ENCODE measurements at regions not wholly inside any gene's neighbourhood (a gene's known extent, or its start where the extent isn't known, plus 50 kb on each side); places are given as distances from the start of the nearest gene placed in this dataset.

GRCh38 chr18:64333584-64333983 lies 184.7 kb upstream of the LINC00305 start:
- no peaks in the 10 kb centered on the region for H3K4me1 ChIP-seq (ENCODE audit: insufficient read depth, low read length)
- no peaks in the 10 kb centered on the region for H3K79me2 ChIP-seq (ENCODE audit: insufficient read depth, low read length)
- DNase-seq: no peak
- H4K20me1 ChIP-seq (ENCODE audit: insufficient read depth, low read length): no peaks in the 10 kb centered on the region
- no peaks in the 10 kb centered on the region for H3K9me3 ChIP-seq (ENCODE audit: insufficient read depth, low read length, severe bottlenecking)
- no peaks in the 10 kb centered on the region for H3K36me3 ChIP-seq (ENCODE audit: insufficient read depth, low read length)
- no peak for ATAC-seq (ENCODE audit: insufficient read depth, low read depth)
- no peak overlapping the region for H3K27ac ChIP-seq (ENCODE audit: low read length)
- H2AFZ ChIP-seq (ENCODE audit: low read depth, low read length): no peak overlapping the region
- H3K4me3 ChIP-seq (ENCODE audit: low read depth in 1 of 2, low read length in 2 of 2): no peak overlapping the region
- TF ChIP-seq, protein P1, sequence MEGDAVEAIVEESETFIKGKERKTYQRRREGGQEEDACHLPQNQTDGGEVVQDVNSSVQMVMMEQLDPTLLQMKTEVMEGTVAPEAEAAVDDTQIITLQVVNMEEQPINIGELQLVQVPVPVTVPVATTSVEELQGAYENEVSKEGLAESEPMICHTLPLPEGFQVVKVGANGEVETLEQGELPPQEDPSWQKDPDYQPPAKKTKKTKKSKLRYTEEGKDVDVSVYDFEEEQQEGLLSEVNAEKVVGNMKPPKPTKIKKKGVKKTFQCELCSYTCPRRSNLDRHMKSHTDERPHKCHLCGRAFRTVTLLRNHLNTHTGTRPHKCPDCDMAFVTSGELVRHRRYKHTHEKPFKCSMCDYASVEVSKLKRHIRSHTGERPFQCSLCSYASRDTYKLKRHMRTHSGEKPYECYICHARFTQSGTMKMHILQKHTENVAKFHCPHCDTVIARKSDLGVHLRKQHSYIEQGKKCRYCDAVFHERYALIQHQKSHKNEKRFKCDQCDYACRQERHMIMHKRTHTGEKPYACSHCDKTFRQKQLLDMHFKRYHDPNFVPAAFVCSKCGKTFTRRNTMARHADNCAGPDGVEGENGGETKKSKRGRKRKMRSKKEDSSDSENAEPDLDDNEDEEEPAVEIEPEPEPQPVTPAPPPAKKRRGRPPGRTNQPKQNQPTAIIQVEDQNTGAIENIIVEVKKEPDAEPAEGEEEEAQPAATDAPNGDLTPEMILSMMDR (IDR thresholded peaks at IDR 0.05; ENCODE audit: borderline replicate concordance, extremely low read depth, low read length, poor library complexity, severe bottlenecking): no peak
- no peak for TF ChIP-seq EZH2 (IDR thresholded peaks at IDR 0.05; ENCODE audit: borderline replicate concordance, low read depth, low read length, severe bottlenecking)
- no peak overlapping the region for H3K4me2 ChIP-seq (ENCODE audit: insufficient read depth, low read length)
- H3K9ac ChIP-seq (ENCODE audit: low read depth, low read length): no peak overlapping the region
- no peaks in the 10 kb centered on the region for H3K27me3 ChIP-seq (ENCODE audit: insufficient read depth, low read length, poor library complexity)

GRCh38 chr18:64332835-64333234 lies 183.9 kb upstream of the LINC00305 start:
- H3K79me2 ChIP-seq (ENCODE audit: insufficient read depth, low read length): no peaks in the 10 kb centered on the region
- no peaks in the 10 kb centered on the region for H3K27me3 ChIP-seq (ENCODE audit: insufficient read depth, low read length, poor library complexity)
- no peaks in the 10 kb centered on the region for H4K20me1 ChIP-seq (ENCODE audit: insufficient read depth, low read length)
- H3K36me3 ChIP-seq (ENCODE audit: insufficient read depth, low read length): no peaks in the 10 kb centered on the region
- H3K9ac ChIP-seq (ENCODE audit: low read depth, low read length): no peak overlapping the region
- no peak for ATAC-seq (ENCODE audit: insufficient read depth, low read depth)
- H3K9me3 ChIP-seq (ENCODE audit: insufficient read depth, low read length, severe bottlenecking): no peaks in the 10 kb centered on the region
- H3K4me3 ChIP-seq (ENCODE audit: low read depth in 1 of 2, low read length in 2 of 2): no peak overlapping the region
- H3K4me1 ChIP-seq (ENCODE audit: insufficient read depth, low read length): no peaks in the 10 kb centered on the region
- H3K27ac ChIP-seq (ENCODE audit: low read length): no peak overlapping the region
- TF ChIP-seq, protein P1 (IDR thresholded peaks at IDR 0.05; ENCODE audit: borderline replicate concordance, extremely low read depth, low read length, poor library complexity, severe bottlenecking): no peak
- TF ChIP-seq EZH2 (IDR thresholded peaks at IDR 0.05; ENCODE audit: borderline replicate concordance, low read depth, low read length, severe bottlenecking): no peak
- DNase-seq: no peak
- no peak overlapping the region for H2AFZ ChIP-seq (ENCODE audit: low read depth, low read length)
- no peak overlapping the region for H3K4me2 ChIP-seq (ENCODE audit: insufficient read depth, low read length)

DNA sequence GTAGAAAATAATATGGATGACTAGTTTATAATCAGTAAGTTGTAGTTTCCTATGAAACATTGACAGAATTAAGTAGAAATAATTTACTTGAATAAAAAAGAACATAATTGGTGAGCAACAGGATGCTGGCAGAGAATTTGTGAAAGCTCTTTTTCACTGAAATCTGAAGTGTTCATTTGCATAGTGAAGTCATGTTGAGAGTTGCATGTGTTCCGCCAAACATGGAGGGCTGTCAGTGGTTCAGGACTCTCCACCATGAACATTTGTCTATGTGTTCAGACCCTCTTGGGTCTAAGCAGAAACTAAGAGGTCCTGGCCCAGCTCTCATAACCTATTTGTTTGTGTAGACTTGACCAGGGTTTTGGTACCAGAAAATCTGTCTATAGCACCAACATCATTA lies 182.5 kb upstream of the LINC00305 start:
- H3K4me3 ChIP-seq (ENCODE audit: low read depth in 1 of 2, low read length in 2 of 2): no peak overlapping the region
- no peaks in the 10 kb centered on the region for H3K36me3 ChIP-seq (ENCODE audit: insufficient read depth, low read length)
- no peaks in the 10 kb centered on the region for H3K79me2 ChIP-seq (ENCODE audit: insufficient read depth, low read length)
- TF ChIP-seq, protein P1 (IDR thresholded peaks at IDR 0.05; ENCODE audit: borderline replicate concordance, extremely low read depth, low read length, poor library complexity, severe bottlenecking): no peak
- TF ChIP-seq EZH2 (IDR thresholded peaks at IDR 0.05; ENCODE audit: borderline replicate concordance, low read depth, low read length, severe bottlenecking): no peak
- no peaks in the 10 kb centered on the region for H3K9me3 ChIP-seq (ENCODE audit: insufficient read depth, low read length, severe bottlenecking)
- no peaks in the 10 kb centered on the region for H4K20me1 ChIP-seq (ENCODE audit: insufficient read depth, low read length)
- H3K27ac ChIP-seq (ENCODE audit: low read length): no peak overlapping the region
- no peak overlapping the region for H2AFZ ChIP-seq (ENCODE audit: low read depth, low read length)
- no peaks in the 10 kb centered on the region for H3K4me1 ChIP-seq (ENCODE audit: insufficient read depth, low read length)
- ATAC-seq (ENCODE audit: insufficient read depth, low read depth) (no peak), DNase-seq (no peak)
- H3K4me2 ChIP-seq (ENCODE audit: insufficient read depth, low read length): no peak overlapping the region
- H3K27me3 ChIP-seq (ENCODE audit: insufficient read depth, low read length, poor library complexity): no peaks in the 10 kb centered on the region
- no peak overlapping the region for H3K9ac ChIP-seq (ENCODE audit: low read depth, low read length)

DNA sequence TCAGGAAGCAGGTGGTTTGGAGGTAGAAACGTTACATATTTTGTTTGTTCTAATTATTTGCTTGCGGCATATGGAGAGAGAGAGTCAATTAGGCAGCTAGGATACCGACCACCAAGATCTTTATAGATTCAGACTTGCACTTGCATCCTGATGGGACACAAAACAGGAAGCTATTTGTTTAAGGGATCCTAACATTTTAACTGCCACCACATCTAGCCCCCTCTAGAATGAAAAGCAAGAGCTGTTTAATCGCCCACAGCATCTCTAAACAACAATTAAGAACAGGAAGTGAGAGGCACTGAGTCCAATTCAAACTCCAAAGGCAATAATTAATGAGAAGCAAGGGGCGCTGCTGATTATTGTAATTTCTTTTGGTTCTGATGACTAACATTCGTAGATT lies 182.0 kb upstream of the LINC00305 start:
- Histone ChIP-seq H3K9me3 (ENCODE audit: insufficient read depth, low read length, severe bottlenecking) (no peaks in the 10 kb centered on the region), H2AFZ (ENCODE audit: low read depth, low read length) (no peak overlapping the region)

More for the DNA sequence above, 182.0 kb upstream of the LINC00305 start:
- H3K4me3 ChIP-seq (ENCODE audit: low read depth in 1 of 2, low read length in 2 of 2): no peak overlapping the region
- TF ChIP-seq EZH2 (IDR thresholded peaks at IDR 0.05; ENCODE audit: borderline replicate concordance, low read depth, low read length, severe bottlenecking): no peak
- TF ChIP-seq, protein P1 (IDR thresholded peaks at IDR 0.05; ENCODE audit: borderline replicate concordance, extremely low read depth, low read length, poor library complexity, severe bottlenecking): no peak
- H3K79me2 ChIP-seq (ENCODE audit: insufficient read depth, low read length): no peaks in the 10 kb centered on the region
- H3K4me2 ChIP-seq (ENCODE audit: insufficient read depth, low read length): no peak overlapping the region
- H3K36me3 ChIP-seq (ENCODE audit: insufficient read depth, low read length): no peaks in the 10 kb centered on the region
- no peaks in the 10 kb centered on the region for H3K4me1 ChIP-seq (ENCODE audit: insufficient read depth, low read length)
- no peak overlapping the region for H3K9ac ChIP-seq (ENCODE audit: low read depth, low read length)
- DNase-seq (no peak), ATAC-seq (ENCODE audit: insufficient read depth, low read depth) (no peak)
- H4K20me1 ChIP-seq (ENCODE audit: insufficient read depth, low read length): no peaks in the 10 kb centered on the region
- H3K27ac ChIP-seq (ENCODE audit: low read length): no peak overlapping the region
- no peaks in the 10 kb centered on the region for H3K27me3 ChIP-seq (ENCODE audit: insufficient read depth, low read length, poor library complexity)

Measured in DND-41 (cell line).